Fibroblast of lung (primary cell): ENCODE measurements at regions not wholly inside any gene's neighbourhood (a gene's known extent, or its start where the extent isn't known, plus 50 kb on each side); places are given as distances from the start of the nearest gene placed in this dataset.

Source experiments
- EZH2 ChIP-seq: IDR thresholded peaks from 2 replicates; pipeline ENCODE4 v1.5.1; 2012; ENCODE audit warnings: low read length, control low read depth, mild to moderate bottlenecking; ENCODE audit errors: missing control alignments
- TF ChIP-seq, protein P1 (sequence below), 2 donors: IDR thresholded peaks in 1 of 2; conservative IDR thresholded peaks in 1 of 2; 1 replicate in 1 of 2; 2 replicates in 1 of 2; pipeline ENCODE4 v1.5.1; 2011 to 2012; ENCODE audit warnings: low read length in 2 of 2, control low read depth in 1 of 2, inconsistent platforms in 1 of 2, low read depth in 1 of 2, mild to moderate bottlenecking in 1 of 2

DNA sequence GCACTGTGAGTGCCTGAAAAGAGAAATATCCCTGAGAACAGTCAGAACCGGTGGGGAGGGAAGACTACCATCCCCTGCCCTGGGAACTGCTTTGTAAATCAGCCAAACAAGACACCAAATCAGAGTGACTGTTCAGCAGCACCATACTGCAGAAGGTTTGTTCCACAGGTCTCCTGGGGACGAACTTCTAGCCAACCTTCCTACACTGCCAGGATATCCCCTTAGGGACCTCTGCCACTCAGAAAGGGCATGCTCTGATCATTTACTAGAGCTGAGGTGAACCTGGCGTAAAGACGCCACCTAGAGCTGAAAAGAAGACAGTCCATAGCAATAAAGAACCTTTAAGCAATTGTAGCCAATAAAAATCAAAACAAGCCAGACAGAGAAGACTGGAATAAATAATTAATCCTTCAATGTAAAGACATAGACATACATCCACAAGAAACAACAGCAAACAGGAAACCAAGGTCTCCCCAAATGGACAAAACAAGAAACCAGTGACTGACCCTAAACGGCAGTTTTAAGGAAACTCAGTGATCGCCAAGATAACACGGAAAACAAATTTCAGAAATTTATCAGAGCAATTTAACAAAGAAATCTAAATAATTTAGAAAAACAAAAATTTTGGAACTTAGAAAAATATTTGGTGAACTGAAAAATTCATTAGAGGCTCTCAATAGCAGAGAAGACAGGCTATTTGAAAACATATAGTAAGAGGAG is 228.1 kb upstream of the AMIGO2 start:
- TF ChIP-seq EZH2, result no peak
- TF ChIP-seq, protein P1, sequence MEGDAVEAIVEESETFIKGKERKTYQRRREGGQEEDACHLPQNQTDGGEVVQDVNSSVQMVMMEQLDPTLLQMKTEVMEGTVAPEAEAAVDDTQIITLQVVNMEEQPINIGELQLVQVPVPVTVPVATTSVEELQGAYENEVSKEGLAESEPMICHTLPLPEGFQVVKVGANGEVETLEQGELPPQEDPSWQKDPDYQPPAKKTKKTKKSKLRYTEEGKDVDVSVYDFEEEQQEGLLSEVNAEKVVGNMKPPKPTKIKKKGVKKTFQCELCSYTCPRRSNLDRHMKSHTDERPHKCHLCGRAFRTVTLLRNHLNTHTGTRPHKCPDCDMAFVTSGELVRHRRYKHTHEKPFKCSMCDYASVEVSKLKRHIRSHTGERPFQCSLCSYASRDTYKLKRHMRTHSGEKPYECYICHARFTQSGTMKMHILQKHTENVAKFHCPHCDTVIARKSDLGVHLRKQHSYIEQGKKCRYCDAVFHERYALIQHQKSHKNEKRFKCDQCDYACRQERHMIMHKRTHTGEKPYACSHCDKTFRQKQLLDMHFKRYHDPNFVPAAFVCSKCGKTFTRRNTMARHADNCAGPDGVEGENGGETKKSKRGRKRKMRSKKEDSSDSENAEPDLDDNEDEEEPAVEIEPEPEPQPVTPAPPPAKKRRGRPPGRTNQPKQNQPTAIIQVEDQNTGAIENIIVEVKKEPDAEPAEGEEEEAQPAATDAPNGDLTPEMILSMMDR (conservative IDR thresholded peaks at IDR 0.05 in 1 of 2, IDR thresholded peaks at IDR 0.05 in 1 of 2; ENCODE audit: low read depth in 1 of 2, low read length in 2 of 2), result peak; percentile 62 to 65
